Neural crest cell (in vitro differentiated cells): ENCODE measurements at regions not wholly inside any gene's neighbourhood (a gene's known extent, or its start where the extent isn't known, plus 50 kb on each side); places are given as distances from the start of the nearest gene placed in this dataset.

Source experiments
- DNase-seq: peaks from one replicate; pipeline ENCODE4 v3.0.0; 2021; ENCODE audit warnings: low read depth, mixed read lengths, low spot score
- H3K27ac Mint-ChIP-seq: one replicate; pipeline ENCODE4 v1.8.0; 2021; ENCODE audit warnings: mild to moderate bottlenecking, mixed read lengths; ENCODE audit not compliant: unreplicated experiment
- H3K27me3 Mint-ChIP-seq: 2 replicates; pipeline ENCODE4 v1.8.0; 2021; ENCODE audit warnings: low read depth, mild to moderate bottlenecking, mixed read lengths
- H3K36me3 Mint-ChIP-seq: 2 replicates; pipeline ENCODE4 v1.8.0; 2021; ENCODE audit warnings: low read depth, mild to moderate bottlenecking, mixed read lengths
- H3K4me1 Mint-ChIP-seq: 2 replicates; pipeline ENCODE4 v1.8.0; 2021; ENCODE audit warnings: mixed read lengths
- H3K4me3 Mint-ChIP-seq: one replicate; pipeline ENCODE4 v1.8.0; 2021; ENCODE audit warnings: mild to moderate bottlenecking, mixed read lengths
- H3K9me3 Mint-ChIP-seq: 2 replicates; pipeline ENCODE4 v1.8.0; 2021; ENCODE audit warnings: mixed read lengths
- TF ChIP-seq, protein P1 (sequence below): fragments of 200-600 bp; sonication (generic); conservative IDR thresholded peaks from 2 replicates; pipeline ENCODE4 v1.5.0; 2021; ENCODE audit warnings: antibody characterized with exemption, mild to moderate bottlenecking

DNA sequence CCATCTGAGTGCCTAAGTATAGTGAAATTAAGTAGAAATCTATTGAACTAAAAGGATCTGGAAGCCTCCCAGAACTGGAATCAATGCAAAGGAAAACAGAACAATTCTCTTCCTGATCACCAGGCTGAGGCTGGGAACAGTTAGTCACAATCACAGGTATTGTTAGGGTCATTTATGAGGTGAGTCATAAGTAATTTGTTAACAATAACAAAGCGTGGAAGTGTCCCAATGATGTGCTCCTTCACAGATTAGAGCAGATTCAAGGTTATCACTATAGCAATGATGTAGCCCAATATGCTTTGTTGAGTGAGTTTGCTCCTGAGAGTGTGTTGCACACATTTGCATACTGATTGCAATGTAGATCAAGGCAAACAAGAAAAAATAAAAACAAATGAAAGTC, 228.1 kb downstream of the ZNF674 start:
- TF ChIP-seq, protein P1, sequence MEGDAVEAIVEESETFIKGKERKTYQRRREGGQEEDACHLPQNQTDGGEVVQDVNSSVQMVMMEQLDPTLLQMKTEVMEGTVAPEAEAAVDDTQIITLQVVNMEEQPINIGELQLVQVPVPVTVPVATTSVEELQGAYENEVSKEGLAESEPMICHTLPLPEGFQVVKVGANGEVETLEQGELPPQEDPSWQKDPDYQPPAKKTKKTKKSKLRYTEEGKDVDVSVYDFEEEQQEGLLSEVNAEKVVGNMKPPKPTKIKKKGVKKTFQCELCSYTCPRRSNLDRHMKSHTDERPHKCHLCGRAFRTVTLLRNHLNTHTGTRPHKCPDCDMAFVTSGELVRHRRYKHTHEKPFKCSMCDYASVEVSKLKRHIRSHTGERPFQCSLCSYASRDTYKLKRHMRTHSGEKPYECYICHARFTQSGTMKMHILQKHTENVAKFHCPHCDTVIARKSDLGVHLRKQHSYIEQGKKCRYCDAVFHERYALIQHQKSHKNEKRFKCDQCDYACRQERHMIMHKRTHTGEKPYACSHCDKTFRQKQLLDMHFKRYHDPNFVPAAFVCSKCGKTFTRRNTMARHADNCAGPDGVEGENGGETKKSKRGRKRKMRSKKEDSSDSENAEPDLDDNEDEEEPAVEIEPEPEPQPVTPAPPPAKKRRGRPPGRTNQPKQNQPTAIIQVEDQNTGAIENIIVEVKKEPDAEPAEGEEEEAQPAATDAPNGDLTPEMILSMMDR: no peak
- no peak overlapping the region for H3K4me3 Mint-ChIP-seq
- no peaks in the 10 kb centered on the region for H3K27me3 Mint-ChIP-seq
- DNase-seq: no peak
- H3K27ac Mint-ChIP-seq: no peak overlapping the region
- peaks cover 2% of the 10 kb centered on the region for H3K9me3 Mint-ChIP-seq
- H3K36me3 Mint-ChIP-seq: no peaks in the 10 kb centered on the region
- H3K4me1 Mint-ChIP-seq: peaks cover 10% of the 10 kb centered on the region

DNA sequence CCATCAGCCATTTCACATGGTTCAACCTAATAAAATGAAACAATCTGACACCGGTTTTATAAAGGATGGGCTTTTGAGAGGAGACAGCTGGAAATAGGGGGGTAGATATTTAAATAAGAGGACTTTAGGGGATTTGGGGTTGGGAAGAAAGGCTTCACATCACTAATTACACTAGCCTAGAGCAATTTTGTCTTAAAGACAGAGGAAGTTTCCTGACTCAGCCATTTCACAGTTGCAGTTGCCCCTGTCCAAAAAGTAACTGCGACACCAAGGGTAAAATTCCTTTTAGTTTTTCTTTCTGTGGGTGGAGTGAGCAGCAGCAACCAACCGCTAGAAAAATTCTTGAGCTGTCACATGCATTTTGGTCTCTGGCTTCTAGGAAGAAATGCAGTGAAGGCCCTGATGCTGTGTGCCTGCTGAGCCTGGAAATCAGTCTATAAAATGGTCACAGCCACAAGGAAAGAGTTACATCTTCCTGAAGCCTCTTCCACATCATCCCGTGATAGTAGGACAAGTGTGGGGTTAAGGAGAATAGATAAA, 233.6 kb downstream of the ZNF674 start:
- Mint-ChIP-seq H3K27me3 (no peaks in the 10 kb centered on the region), H3K9me3 (no peaks in the 10 kb centered on the region), H3K27ac (no peak overlapping the region), H3K36me3 (no peaks in the 10 kb centered on the region), H3K4me3 (no peak overlapping the region), H3K4me1 (peaks cover 6% of the 10 kb centered on the region)
- TF ChIP-seq, protein P1: no peak
- no peak for DNase-seq

DNA sequence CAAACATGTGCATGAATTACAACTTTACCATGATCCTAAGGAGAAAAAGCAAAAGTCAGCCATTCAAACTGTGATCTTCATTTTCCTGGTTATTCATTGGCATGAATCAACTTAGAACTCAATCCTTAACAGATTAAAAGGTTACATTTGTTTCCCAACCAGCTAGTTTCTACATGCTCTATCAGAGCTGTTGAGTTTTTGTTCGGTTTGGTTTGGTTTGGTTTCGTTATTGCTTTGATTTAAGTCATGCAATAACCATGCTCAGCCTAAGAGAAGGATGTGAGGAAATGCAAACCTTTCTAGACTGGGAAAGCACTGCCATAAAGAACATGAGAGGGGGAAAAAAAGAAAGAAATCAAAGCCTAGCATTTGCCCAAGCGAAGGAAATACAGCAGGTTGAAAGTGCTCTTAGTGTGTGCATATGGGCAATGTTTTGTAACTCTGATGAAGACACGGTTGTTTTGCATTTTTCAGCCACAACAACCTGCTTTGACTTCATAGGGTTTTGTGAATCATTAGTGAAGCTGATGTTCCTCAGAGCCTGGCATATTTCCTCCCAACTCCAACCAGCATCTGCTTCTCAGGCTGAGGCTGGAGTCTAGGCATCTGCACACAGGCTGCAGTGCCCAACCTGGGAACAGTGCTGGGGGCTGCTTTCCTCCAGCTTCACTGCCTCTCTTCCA, 234.3 kb downstream of the ZNF674 start:
- Mint-ChIP-seq H3K27me3 (no peaks in the 10 kb centered on the region), H3K9me3 (peaks cover 3% of the 10 kb centered on the region), H3K4me1 (peaks cover 6% of the 10 kb centered on the region), H3K36me3 (peaks cover under 1% of the 10 kb centered on the region), H3K4me3 (no peak overlapping the region), H3K27ac (no peak overlapping the region)
- no peak for DNase-seq
- TF ChIP-seq, protein P1: no peak

DNA sequence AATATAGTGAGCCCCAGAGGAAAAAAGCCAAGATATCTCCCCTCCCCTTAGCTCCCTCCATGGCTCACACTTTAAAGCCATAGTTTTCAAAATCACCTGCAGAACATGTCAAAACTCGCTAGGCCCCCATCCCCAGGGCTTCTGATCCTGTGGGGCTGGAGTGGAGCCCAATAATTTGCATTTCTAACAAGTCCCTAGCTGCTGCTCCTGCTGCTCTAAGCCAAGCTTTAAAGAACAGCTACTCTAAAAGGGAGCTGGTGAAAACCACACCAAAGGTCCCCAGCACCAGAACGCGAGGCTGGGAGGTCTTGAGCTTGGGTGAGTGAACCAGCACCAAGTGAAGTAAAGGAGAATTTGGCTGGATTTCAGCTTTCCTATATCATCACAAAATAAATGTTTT, 237.1 kb downstream of the ZNF674 start:
- Mint-ChIP-seq H3K4me1 (peaks cover 6% of the 10 kb centered on the region), H3K27me3 (no peaks in the 10 kb centered on the region), H3K36me3 (peaks cover 8% of the 10 kb centered on the region), H3K4me3 (no peak overlapping the region), H3K9me3 (peaks cover 15% of the 10 kb centered on the region), H3K27ac (no peak overlapping the region)
- DNase-seq: no peak
- TF ChIP-seq, protein P1: no peak

DNA sequence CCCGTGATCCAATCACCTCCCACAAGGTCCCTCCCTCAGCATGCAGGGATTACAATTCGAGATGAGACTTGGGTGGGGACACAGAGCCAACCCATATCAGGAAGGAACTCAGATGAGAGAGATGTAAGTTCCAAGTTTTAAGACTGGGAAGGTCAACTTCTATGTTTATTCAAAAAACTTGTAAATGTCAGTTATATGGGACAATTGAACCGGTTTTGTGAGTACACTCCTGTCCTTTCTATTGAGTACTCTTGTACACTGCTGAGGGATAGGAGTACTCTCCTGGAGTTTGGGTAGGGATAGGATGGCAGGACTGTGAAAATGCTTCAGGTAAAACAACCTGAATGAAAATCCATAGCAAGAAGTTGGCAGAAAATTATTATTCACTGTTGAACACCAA, 239.1 kb downstream of the ZNF674 start:
- DNase-seq: no peak
- Mint-ChIP-seq H3K27me3 (no peaks in the 10 kb centered on the region), H3K36me3 (peaks cover 8% of the 10 kb centered on the region), H3K4me3 (no peak overlapping the region), H3K4me1 (no peaks in the 10 kb centered on the region), H3K9me3 (peaks cover 17% of the 10 kb centered on the region), H3K27ac (no peak overlapping the region)
- TF ChIP-seq, protein P1: no peak
